ENCODE measurements at regions not wholly inside any gene's neighbourhood (a gene's known extent, or its start where the extent isn't known, plus 50 kb on each side); places are given as distances from the start of the nearest gene placed in this dataset.

- DNase-seq (ENCODE audit: low spot score) = no peak
- intact Hi-C loops (cut with DNase I) = no loop called here
Measured at GRCh38 chr6:119894811-119895210, 545.2 kb upstream of the MAN1A1 start.

GRCh38 chr6:119891644-119892043, 542.1 kb upstream of the MAN1A1 start:
- no peak for DNase-seq (ENCODE audit: low spot score)
- intact Hi-C loops (cut with DNase I) = no loop called here

- intact Hi-C loops (cut with DNase I) = no loop called here
- no peak for DNase-seq (ENCODE audit: low spot score)
Measured at GRCh38 chr6:119891206-119891605, 541.6 kb upstream of the MAN1A1 start.

GRCh38 chr6:119890470-119890869, 540.9 kb upstream of the MAN1A1 start:
- no peak for DNase-seq (ENCODE audit: low spot score)
- intact Hi-C loops (cut with DNase I) = no loop called here

GRCh38 chr6:119887666-119888065, 538.1 kb upstream of the MAN1A1 start:
- no peak for DNase-seq (ENCODE audit: low spot score)
- intact Hi-C loops (cut with DNase I) = no loop called here

- intact Hi-C loops (cut with DNase I) = no loop called here
- no peak for DNase-seq (ENCODE audit: low spot score)
Measured at GRCh38 chr6:119881416-119881815, 531.9 kb upstream of the MAN1A1 start.

GRCh38 chr6:119880840-119881239, 531.3 kb upstream of the MAN1A1 start:
- intact Hi-C loops (cut with DNase I) = no loop called here
- no peak for DNase-seq (ENCODE audit: low spot score)

- intact Hi-C loops (cut with DNase I) = no loop called here
- DNase-seq (ENCODE audit: low spot score) = no peak
Measured at GRCh38 chr6:119879731-119880130, 530.2 kb upstream of the MAN1A1 start.

- DNase-seq (ENCODE audit: low spot score) = no peak
- intact Hi-C loops (cut with DNase I) = no loop called here
Measured at GRCh38 chr6:119874381-119874780, 524.8 kb upstream of the MAN1A1 start.

GRCh38 chr6:119873107-119873506, 523.5 kb upstream of the MAN1A1 start:
- no peak for DNase-seq (ENCODE audit: low spot score)
- intact Hi-C loops (cut with DNase I) = no loop called here

GRCh38 chr6:119871520-119871919, 522.0 kb upstream of the MAN1A1 start:
- DNase-seq (ENCODE audit: low spot score) = no peak
- intact Hi-C loops (cut with DNase I) = no loop called here

GRCh38 chr6:119865466-119866350, 516.1 kb upstream of the MAN1A1 start:
- DNase-seq (ENCODE audit: low spot score) = no peak
- intact Hi-C loops (cut with DNase I) = loop anchor here in 1 of 2 donors (1.0 kb wide), 1 partner anchor 23 kb away; no protein-coding TSS in a partner anchor

- DNase-seq (ENCODE audit: low spot score) = no peak
- intact Hi-C loops (cut with DNase I) = no loop called here
Measured at GRCh38 chr6:119862719-119863118, 513.2 kb upstream of the MAN1A1 start.

GRCh38 chr6:119858901-119859300, 509.3 kb upstream of the MAN1A1 start:
- intact Hi-C loops (cut with DNase I) = no loop called here
- DNase-seq (ENCODE audit: low spot score) = no peak

- no peak for DNase-seq (ENCODE audit: low spot score)
- intact Hi-C loops (cut with DNase I) = no loop called here
Measured at GRCh38 chr6:119856136-119856535, 506.6 kb upstream of the MAN1A1 start.

- DNase-seq (ENCODE audit: low spot score) = no peak
- intact Hi-C loops (cut with DNase I) = no loop called here
Measured at GRCh38 chr6:119848696-119849095, 499.1 kb upstream of the MAN1A1 start.

GRCh38 chr6:119845161-119845560, 495.6 kb upstream of the MAN1A1 start:
- intact Hi-C loops (cut with DNase I) = no loop called here
- DNase-seq (ENCODE audit: low spot score) = no peak

GRCh38 chr6:119844387-119844786, 494.8 kb upstream of the MAN1A1 start:
- intact Hi-C loops (cut with DNase I) = no loop called here
- no peak for DNase-seq (ENCODE audit: low spot score)

- no peak for DNase-seq (ENCODE audit: low spot score)
- intact Hi-C loops (cut with DNase I) = loop anchor here in 1 of 2 donors (1.0 kb wide), 1 partner anchor 24 kb away; no protein-coding TSS in a partner anchor
Measured at GRCh38 chr6:119842191-119842590, 492.6 kb upstream of the MAN1A1 start.

- no peak for DNase-seq (ENCODE audit: low spot score)
- intact Hi-C loops (cut with DNase I) = no loop called here
Measured at GRCh38 chr6:119838043-119838442, 488.5 kb upstream of the MAN1A1 start.

- intact Hi-C loops (cut with DNase I) = no loop called here
- no peak for DNase-seq (ENCODE audit: low spot score)
Measured at GRCh38 chr6:119834418-119834817, 484.9 kb upstream of the MAN1A1 start.

All from posterior vena cava (tissue), 2 donors.